Cerebellar cortex (tissue), 1 donor: ENCODE measurements at regions not wholly inside any gene's neighbourhood (a gene's known extent, or its start where the extent isn't known, plus 50 kb on each side); places are given as distances from the start of the nearest gene placed in this dataset.
"Not testable (repeated sequence)": the region's sequence is repeated elsewhere in the genome, so short reads cannot be mapped to it uniquely, and the experiment has no call there.

Experiments
- DNase-seq: peaks from one replicate; pipeline ENCODE4 v3.0.0-alpha.2; 2015; ENCODE audit warnings: low spot score

GRCh38 chr12:112616469-112617152 lies 174.9 kb upstream of the RPH3A start:
- DNase-seq = no peak

DNA sequence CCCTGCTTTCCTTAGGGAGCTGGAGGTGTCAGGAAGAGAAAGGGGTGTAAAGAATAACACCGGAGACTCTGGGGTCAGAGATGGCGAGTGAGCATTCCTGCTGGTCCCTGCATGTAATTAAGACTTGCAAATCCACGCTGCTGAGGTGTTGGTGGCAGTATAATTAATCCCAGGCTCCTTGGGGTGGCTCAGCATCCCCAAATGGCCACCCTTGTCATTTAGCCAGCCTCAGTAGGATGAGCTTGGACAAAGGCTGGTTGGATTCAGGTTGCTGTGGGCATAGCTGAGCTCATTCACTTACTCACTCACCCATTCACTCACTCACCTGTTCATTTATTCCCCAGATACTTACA lies 174.4 kb upstream of the RPH3A start:
- DNase-seq = peak; percentile 59

GRCh38 chr12:112627851-112628250 lies 163.7 kb upstream of the RPH3A start:
- DNase-seq = no peak

GRCh38 chr12:112631974-112632373 lies 159.6 kb upstream of the RPH3A start:
- not testable (repeated sequence) for DNase-seq

DNA sequence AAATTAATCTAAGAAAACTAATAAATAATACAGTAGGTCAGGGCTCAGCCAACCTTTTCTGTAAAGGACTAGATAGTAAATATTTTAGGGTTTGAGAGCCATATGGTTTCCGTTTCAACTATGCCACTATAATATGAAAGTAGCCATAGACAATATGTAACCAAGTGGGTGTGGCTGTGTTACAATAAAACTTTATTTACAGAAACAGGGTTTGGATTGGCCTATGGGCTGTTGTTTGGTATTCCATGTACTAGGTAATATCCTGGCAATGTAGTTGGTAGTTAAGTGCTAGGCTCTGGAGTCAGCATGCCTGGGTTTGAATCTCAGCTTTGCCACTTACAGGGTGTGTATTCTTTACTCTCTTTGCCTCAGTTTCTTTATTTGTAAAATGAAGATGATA lies 156.5 kb upstream of the RPH3A start:
- no peak for DNase-seq

DNA sequence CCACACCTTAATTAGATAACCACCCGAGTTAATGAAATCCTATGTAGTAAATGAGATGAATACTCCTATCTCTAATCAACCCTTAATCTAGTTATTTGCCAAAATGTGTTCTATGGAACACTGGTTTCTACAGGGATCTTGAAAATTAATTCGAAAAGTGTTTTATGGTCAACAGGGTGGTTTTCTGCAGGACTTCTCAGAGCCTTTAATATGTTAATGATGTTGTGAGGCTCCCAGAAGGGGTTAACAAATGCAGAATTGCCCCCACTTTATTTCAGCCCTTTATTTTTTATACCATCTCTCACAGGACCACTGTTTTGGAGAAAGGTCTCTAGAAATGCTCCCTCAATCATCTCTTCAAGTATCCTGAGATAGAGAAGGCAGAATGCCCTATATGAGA lies 153.1 kb upstream of the RPH3A start:
- no peak for DNase-seq

GRCh38 chr12:112645586-112645985 lies 146.0 kb upstream of the RPH3A start:
- DNase-seq = no peak

GRCh38 chr12:112656141-112656540 lies 135.4 kb upstream of the RPH3A start:
- no peak for DNase-seq

DNA sequence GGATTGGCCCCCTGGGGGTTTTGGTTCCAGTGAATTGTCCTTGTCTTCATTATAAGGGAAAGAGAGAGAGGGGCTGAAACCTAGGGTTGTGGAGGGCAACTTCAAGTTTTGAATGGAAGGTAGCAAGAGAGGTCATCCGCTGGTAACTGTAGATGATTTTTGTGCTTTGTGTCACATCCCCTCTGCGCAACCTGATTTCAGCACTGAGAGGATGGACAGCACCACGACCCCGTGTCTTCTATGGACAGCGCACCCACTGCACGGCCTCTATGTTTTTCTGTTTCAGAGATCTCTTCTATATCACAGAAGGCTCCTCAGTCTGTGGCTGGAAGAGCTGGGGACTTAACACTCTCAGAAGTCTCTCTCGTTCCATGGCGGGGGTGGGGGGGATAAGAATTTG lies 127.0 kb upstream of the RPH3A start:
- DNase-seq = no peak

- no peak for DNase-seq
Observed at GRCh38 chr12:112665958-112666357, 125.6 kb upstream of the RPH3A start.

GRCh38 chr12:112671564-112671963 lies 120.0 kb upstream of the RPH3A start:
- DNase-seq = no peak

- DNase-seq = no peak
Observed at GRCh38 chr12:112674539-112674938, 117.0 kb upstream of the RPH3A start.

DNA sequence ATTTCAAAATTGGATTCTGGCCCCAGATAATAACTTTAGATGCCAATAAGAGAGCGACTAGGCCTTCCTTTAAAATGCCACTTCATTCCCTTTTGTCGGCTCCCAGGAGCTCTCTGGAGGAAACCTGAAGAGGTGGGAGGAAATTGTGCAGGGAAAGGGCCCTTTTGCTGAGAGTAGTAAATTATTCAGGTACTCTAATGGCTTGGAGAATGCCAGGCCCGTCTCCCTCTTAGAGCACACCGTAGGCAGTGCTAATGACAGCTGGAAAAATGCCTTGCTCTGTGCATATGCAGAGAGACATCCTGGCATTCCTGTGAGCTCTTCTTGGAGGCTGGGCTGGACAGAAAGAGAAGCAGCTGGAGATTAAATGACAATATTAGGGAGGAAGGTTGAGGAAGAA lies 115.0 kb upstream of the RPH3A start:
- peak; percentile 8 for DNase-seq

- no peak for DNase-seq
Observed at GRCh38 chr12:112677050-112677765, 114.3 kb upstream of the RPH3A start.

- DNase-seq = no peak
Observed at GRCh38 chr12:112680993-112681392, 110.6 kb upstream of the RPH3A start.

GRCh38 chr12:112682586-112682985 lies 109.0 kb upstream of the RPH3A start:
- DNase-seq = no peak

- DNase-seq = no peak
Observed at GRCh38 chr12:112684742-112685141, 106.8 kb upstream of the RPH3A start.

- DNase-seq = peak; percentile 82
Observed at GRCh38 chr12:112685321-112685720, 106.2 kb upstream of the RPH3A start.

DNA sequence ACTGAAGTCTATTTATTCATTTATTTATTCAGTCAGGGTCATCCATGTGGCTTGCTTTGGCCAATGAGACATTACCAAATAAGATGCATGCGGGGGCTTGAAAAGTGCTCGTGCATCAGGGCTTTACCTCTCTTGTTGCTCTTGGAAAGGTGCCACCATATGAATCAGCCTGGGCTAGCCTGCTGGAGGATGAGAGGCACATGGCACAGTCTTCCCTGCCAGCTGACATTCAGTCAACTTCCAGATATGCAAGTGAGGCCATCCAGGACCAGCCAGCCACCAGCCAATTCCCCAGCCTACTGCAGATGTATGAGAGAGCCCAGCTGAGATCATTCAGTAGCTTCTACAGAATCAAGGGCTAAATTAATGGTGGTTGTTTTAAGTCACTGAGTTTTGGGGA lies 105.2 kb upstream of the RPH3A start:
- peak; percentile 50 for DNase-seq

DNA sequence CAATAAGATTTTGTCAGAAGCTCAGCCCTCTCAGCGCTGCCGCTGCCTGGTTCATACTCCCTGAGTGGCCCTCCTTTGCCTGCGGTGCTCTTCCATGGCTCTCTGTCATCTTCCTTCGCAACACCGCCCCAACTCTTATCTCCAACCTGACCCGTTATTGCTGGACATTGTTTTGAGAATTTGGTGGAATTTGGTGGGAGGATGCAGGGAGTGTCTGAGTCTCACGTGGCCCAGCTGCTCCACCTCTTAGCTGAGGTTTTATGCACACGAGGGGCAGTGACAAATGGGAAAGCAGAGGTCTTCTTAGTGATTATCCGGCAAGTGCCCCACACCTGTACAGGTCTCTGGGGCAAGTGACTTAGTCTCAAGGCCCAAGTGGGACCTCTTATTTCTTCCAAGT lies 97.5 kb upstream of the RPH3A start:
- DNase-seq = no peak

DNA sequence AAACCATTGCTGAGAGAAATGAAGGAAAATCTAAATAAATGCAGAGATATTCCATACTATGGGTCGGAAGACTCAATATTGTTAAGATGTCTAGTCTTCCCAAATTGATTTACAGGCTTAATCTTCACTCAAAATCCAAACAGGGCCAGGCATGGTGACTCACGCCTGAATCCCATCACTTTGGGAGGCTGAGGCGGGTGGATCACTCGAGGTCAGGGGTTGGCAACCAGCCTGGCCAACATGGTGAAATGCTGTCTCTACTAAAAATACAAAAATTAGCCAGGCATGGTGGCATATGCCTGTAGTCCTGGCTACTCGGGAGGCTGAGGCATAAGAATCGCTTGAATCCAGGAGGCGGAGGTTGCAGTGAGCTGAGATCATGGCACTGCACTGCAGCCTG lies 94.1 kb upstream of the RPH3A start:
- not testable (repeated sequence) for DNase-seq

- peak; percentile 5 for DNase-seq
Observed at GRCh38 chr12:112705037-112705632, 86.4 kb upstream of the RPH3A start.

- DNase-seq = no peak
Observed at GRCh38 chr12:112710414-112710813, 81.1 kb upstream of the RPH3A start.

DNA sequence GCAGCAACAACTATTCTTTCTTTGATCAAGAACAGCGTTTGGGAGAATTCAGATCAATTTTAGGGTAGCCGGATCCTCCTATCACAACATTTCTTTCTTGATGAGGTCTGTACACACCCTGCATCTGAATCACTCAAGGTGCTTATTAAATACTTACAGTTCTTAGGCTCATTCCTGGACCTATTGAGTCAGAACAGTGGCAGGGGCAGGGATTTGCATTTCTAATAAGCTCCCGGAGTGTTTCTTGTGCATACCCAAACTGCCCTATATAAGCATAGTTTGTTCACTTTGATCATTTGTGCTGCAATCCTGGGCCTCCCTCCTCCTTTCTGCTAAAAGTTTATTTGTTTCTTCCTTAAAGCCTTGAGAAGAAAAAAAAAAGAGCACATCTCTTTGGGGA lies 80.5 kb upstream of the RPH3A start:
- no peak for DNase-seq
